Neural cell (in vitro differentiated cells): ENCODE measurements at regions not wholly inside any gene's neighbourhood (a gene's known extent, or its start where the extent isn't known, plus 50 kb on each side); places are given as distances from the start of the nearest gene placed in this dataset.

Experiments used
- H2AFZ ChIP-seq: fragments of 200-600, 300-800 bp; sonication (generic), shearing (Covaris generic); 2 replicates; pipeline ENCODE4 v1.6.0; 2014; ENCODE audit warnings: low read depth, mild to moderate bottlenecking, antibody characterized with exemption, low read length, moderate library complexity
- H3F3A ChIP-seq: fragments of 200-600 bp; shearing (Covaris generic); 2 replicates; pipeline ENCODE4 v1.6.1; 2016; ENCODE audit warnings: mild to moderate bottlenecking, moderate library complexity, mixed read lengths, antibody characterized with exemption, low read length; ENCODE audit not compliant: insufficient read depth, poor library complexity, severe bottlenecking
- H3K27ac ChIP-seq: fragments of 200-600, 300-800 bp; sonication (generic), shearing (Covaris generic); 2 replicates; pipeline ENCODE4 v1.5.1; 2014; ENCODE audit warnings: mild to moderate bottlenecking, low read length, moderate library complexity
- H3K27me3 ChIP-seq: fragments of 300-800, 200-600 bp; sonication (generic), shearing (Covaris generic); 2 replicates; pipeline ENCODE4 v1.6.0; 2014; ENCODE audit warnings: mild to moderate bottlenecking, low read depth, low read length, moderate library complexity; ENCODE audit not compliant: insufficient read depth
- H3K36me3 ChIP-seq: fragments of 300-800, 200-600 bp; sonication (generic), shearing (Covaris generic); 2 replicates; pipeline ENCODE4 v1.5.1; 2014; ENCODE audit warnings: mild to moderate bottlenecking, antibody characterized with exemption, low read length, moderate library complexity; ENCODE audit not compliant: insufficient read depth
- H3K4me2 ChIP-seq: fragments of 300-800, 200-600 bp; sonication (generic), shearing (Covaris generic); 2 replicates; pipeline ENCODE4 v1.6.0; 2014; ENCODE audit warnings: mild to moderate bottlenecking, low read length
- H3K4me3 ChIP-seq: fragments of 300-800, 200-600 bp; sonication (generic), shearing (Covaris generic); 2 replicates; pipeline ENCODE4 v1.5.1; 2014; ENCODE audit warnings: mild to moderate bottlenecking, low read length, moderate library complexity
- H3K79me2 ChIP-seq: fragments of 200-600 bp; shearing (Covaris generic); replicated peaks from 2 replicates; pipeline ENCODE4 v1.6.0; 2014; ENCODE audit warnings: mild to moderate bottlenecking, low read length, moderate library complexity; ENCODE audit not compliant: insufficient read depth
- H3K9ac ChIP-seq: fragments of 300-800, 200-600 bp; sonication (generic), shearing (Covaris generic); 2 replicates; pipeline ENCODE4 v1.6.1; 2016; ENCODE audit warnings: mild to moderate bottlenecking, low read length, mixed read lengths
- H3K9me2 ChIP-seq: fragments of 200-600 bp; shearing (Covaris generic); 2 replicates; pipeline ENCODE4 v1.6.1; 2016; ENCODE audit warnings: mild to moderate bottlenecking, low read length, mixed read lengths; ENCODE audit not compliant: insufficient read depth
- H3K9me3 ChIP-seq: fragments of 200-600, 300-800 bp; sonication (generic), shearing (Covaris generic); 2 replicates; pipeline ENCODE4 v1.6.1; 2016; ENCODE audit warnings: mild to moderate bottlenecking, mixed run types, low read length, moderate library complexity, mixed read lengths
- H4K20me1 ChIP-seq: fragments of 200-600 bp; shearing (Covaris generic); 2 replicates; pipeline ENCODE4 v1.6.1; 2016; ENCODE audit warnings: mild to moderate bottlenecking, mixed run types; ENCODE audit not compliant: insufficient read depth
- EP300 ChIP-seq: fragments of 450-650 bp; conservative IDR thresholded peaks from 2 replicates; pipeline ENCODE4 v1.6.1; 2014; ENCODE audit warnings: antibody characterized with exemption, mild to moderate bottlenecking, moderate library complexity; ENCODE audit not compliant: poor library complexity, severe bottlenecking
- EZH2 ChIP-seq: fragments of 200-600, 300-800 bp; shearing (Covaris generic), sonication (generic); IDR thresholded peaks from 2 replicates; pipeline ENCODE4 v1.6.1; 2014; ENCODE audit warnings: antibody characterized with exemption, low read length, borderline replicate concordance, mild to moderate bottlenecking; ENCODE audit not compliant: insufficient read depth, poor library complexity, severe bottlenecking
- POLR2AphosphoS5 ChIP-seq: IDR thresholded peaks from 2 replicates; pipeline ENCODE4 v1.6.1; 2012
- RAD21 ChIP-seq: fragments of 450-650 bp; conservative IDR thresholded peaks from 2 replicates; pipeline ENCODE4 v1.6.1; 2014; ENCODE audit warnings: antibody characterized with exemption, mild to moderate bottlenecking, moderate library complexity
- TAF1 ChIP-seq: IDR thresholded peaks from 2 replicates; pipeline ENCODE4 v1.6.1; 2012; ENCODE audit warnings: low read depth
- TF ChIP-seq, protein P1 (sequence below): fragments of 450-650 bp; IDR thresholded peaks from 2 replicates; pipeline ENCODE4 v1.5.1; 2014; ENCODE audit warnings: antibody characterized with exemption, mild to moderate bottlenecking, moderate library complexity; ENCODE audit not compliant: poor library complexity, severe bottlenecking
- TF ChIP-seq, protein P2 (sequence below): IDR thresholded peaks from 2 replicates; pipeline ENCODE4 v1.6.1; 2012; ENCODE audit warnings: borderline replicate concordance

DNA sequence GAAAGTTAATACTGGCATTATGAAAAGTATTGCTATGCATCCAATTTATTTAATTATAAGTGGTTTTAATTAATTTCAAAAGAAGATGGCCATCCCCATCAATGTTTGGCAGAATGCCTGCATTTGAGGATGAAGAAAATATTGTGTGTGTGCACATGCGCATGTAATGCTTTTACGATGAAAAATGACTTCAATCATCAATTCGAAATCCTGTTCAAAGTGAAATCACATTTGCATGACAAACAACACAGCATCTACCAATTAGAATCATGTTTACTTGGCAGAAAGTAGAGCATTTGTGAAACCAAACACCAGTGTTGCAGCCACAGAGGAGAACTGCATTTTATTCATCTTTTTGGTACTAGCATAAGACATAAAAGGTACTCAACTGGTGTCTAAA lies 191.9 kb upstream of the PIRT start:
- Histone ChIP-seq H3K9me2 (no peaks in the 10 kb centered on the region), H3K36me3 (no peaks in the 10 kb centered on the region), H3K9me3 (no peaks in the 10 kb centered on the region), H3F3A (no peaks in the 10 kb centered on the region), H3K4me3 (no peak overlapping the region), H3K27ac (peak overlapping the region; percentile 62), H3K9ac (no peak overlapping the region), H3K27me3 (no peaks in the 10 kb centered on the region), H2AFZ (no peak overlapping the region), H3K4me2 (no peak overlapping the region), H3K79me2 (no peaks in the 10 kb centered on the region), H4K20me1 (no peaks in the 10 kb centered on the region)
- TF ChIP-seq, protein P1, sequence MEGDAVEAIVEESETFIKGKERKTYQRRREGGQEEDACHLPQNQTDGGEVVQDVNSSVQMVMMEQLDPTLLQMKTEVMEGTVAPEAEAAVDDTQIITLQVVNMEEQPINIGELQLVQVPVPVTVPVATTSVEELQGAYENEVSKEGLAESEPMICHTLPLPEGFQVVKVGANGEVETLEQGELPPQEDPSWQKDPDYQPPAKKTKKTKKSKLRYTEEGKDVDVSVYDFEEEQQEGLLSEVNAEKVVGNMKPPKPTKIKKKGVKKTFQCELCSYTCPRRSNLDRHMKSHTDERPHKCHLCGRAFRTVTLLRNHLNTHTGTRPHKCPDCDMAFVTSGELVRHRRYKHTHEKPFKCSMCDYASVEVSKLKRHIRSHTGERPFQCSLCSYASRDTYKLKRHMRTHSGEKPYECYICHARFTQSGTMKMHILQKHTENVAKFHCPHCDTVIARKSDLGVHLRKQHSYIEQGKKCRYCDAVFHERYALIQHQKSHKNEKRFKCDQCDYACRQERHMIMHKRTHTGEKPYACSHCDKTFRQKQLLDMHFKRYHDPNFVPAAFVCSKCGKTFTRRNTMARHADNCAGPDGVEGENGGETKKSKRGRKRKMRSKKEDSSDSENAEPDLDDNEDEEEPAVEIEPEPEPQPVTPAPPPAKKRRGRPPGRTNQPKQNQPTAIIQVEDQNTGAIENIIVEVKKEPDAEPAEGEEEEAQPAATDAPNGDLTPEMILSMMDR = no peak
- no peak for TF ChIP-seq EP300

DNA sequence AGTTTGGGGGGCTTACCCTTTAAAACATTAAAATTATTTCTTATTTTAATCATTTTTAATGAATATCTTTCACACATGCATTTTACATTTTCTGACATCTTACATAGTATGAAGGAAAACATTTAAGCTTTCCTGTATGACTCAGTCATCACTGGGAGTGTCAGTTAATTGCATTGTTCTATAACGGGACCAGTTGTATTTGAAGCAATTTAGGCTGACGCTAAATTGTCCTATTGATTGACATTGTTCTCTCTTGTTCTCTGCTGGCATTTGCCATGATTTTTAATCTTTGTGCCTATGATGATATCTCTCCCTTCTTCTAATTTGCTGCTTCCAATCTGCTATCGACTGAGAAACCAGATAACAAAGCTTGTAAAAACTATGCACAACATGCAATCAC lies 190.5 kb upstream of the PIRT start:
- Histone ChIP-seq H3K36me3 (no peaks in the 10 kb centered on the region), H3F3A (no peaks in the 10 kb centered on the region), H3K27ac (peak overlapping the region; percentile 62), H3K4me3 (peak overlapping the region; percentile 35), H3K9me2 (no peaks in the 10 kb centered on the region), H2AFZ (no peak overlapping the region), H3K4me2 (no peak overlapping the region), H3K27me3 (no peaks in the 10 kb centered on the region), H4K20me1 (no peaks in the 10 kb centered on the region), H3K9me3 (no peaks in the 10 kb centered on the region), H3K9ac (no peak overlapping the region), H3K79me2 (no peaks in the 10 kb centered on the region)
- TF ChIP-seq TAF1 (no peak), EP300 (peak; percentile 17)

DNA sequence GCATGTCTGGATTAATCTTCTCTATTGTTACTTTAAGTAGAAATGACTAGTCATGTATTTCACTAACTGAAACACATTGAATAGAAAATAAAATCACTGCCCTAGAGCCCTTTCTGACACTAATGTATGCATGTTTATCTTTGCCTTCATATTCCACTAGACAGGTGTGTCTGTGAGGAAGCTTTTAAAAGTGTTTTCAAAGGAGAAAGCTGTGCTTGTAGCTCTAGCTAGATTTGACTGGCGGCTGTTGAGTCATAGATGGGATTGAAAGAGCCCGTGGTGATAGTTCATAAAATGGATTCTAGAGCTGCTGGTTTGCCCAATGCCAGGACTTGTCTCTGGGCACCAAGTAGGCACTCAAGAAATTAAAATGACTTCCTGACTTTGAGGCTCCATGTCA lies 189.0 kb upstream of the PIRT start:
- H3K9me2 ChIP-seq = no peaks in the 10 kb centered on the region
- no peak overlapping the region for H3K4me3 ChIP-seq
- no peaks in the 10 kb centered on the region for H3K36me3 ChIP-seq
- no peaks in the 10 kb centered on the region for H3K79me2 ChIP-seq
- no peaks in the 10 kb centered on the region for H4K20me1 ChIP-seq
- no peaks in the 10 kb centered on the region for H3F3A ChIP-seq
- H3K9me3 ChIP-seq = no peaks in the 10 kb centered on the region
- no peak overlapping the region for H2AFZ ChIP-seq
- peak overlapping the region; percentile 62 for H3K27ac ChIP-seq
- no peaks in the 10 kb centered on the region for H3K27me3 ChIP-seq
- TF ChIP-seq, protein P1 = no peak
- TF ChIP-seq POLR2AphosphoS5 (peak; percentile 82), EZH2 (no peak), RAD21 (peak; percentile 14), TAF1 (peak; percentile 11), EP300 (peak; percentile 97)
- TF ChIP-seq, protein P2, sequence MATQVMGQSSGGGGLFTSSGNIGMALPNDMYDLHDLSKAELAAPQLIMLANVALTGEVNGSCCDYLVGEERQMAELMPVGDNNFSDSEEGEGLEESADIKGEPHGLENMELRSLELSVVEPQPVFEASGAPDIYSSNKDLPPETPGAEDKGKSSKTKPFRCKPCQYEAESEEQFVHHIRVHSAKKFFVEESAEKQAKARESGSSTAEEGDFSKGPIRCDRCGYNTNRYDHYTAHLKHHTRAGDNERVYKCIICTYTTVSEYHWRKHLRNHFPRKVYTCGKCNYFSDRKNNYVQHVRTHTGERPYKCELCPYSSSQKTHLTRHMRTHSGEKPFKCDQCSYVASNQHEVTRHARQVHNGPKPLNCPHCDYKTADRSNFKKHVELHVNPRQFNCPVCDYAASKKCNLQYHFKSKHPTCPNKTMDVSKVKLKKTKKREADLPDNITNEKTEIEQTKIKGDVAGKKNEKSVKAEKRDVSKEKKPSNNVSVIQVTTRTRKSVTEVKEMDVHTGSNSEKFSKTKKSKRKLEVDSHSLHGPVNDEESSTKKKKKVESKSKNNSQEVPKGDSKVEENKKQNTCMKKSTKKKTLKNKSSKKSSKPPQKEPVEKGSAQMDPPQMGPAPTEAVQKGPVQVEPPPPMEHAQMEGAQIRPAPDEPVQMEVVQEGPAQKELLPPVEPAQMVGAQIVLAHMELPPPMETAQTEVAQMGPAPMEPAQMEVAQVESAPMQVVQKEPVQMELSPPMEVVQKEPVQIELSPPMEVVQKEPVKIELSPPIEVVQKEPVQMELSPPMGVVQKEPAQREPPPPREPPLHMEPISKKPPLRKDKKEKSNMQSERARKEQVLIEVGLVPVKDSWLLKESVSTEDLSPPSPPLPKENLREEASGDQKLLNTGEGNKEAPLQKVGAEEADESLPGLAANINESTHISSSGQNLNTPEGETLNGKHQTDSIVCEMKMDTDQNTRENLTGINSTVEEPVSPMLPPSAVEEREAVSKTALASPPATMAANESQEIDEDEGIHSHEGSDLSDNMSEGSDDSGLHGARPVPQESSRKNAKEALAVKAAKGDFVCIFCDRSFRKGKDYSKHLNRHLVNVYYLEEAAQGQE = peak; percentile 77
- H3K9ac ChIP-seq = no peak overlapping the region
- H3K4me2 ChIP-seq = no peak overlapping the region
